ENCODE measurements at regions not wholly inside any gene's neighbourhood (a gene's known extent, or its start where the extent isn't known, plus 50 kb on each side); places are given as distances from the start of the nearest gene placed in this dataset.
A peak's percentile ranks its signal among the peaks of the same experiment; 100 is the strongest.

- no peak for DNase-seq (ENCODE audit: low spot score in 2 of 2)
- H3K4me3 ChIP-seq (ENCODE audit: low read depth, poor library complexity, severe bottlenecking): no peak overlapping the region
- WGBS, 2 donors: 87 to 95% methylated on average over 4 of the region's 4 CpGs
- TF ChIP-seq POLR2A (IDR thresholded peaks at IDR 0.05) (no peak), CTCF (IDR thresholded peaks at IDR 0.05) (no peak)
- intact Hi-C loops (cut with DNase I; ENCODE audit: low total_unique reads): no loop called here
Measured at GRCh38 chr5:2936413-2936812, 184.9 kb upstream of the IRX2 start.

DNA sequence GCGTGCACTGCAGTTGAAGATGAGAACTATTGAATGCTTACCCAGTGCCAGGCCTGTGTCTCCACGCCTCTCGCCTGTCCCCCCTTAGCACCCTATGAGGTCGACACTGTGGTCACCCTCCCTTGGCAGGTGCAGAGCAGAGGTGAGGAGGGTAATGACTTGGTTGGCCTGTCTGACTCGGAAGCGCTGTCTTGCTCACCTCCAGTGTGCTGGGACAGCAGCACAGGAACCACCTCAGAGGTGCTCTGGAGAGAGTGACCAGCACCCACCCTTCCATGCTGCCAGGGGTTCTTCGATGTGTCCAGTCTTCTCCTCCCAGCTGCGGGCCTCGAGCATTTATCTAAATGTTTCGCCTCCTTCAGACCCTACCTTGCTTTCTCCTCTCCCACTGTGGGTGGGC lies 178.3 kb upstream of the IRX2 start:
- intact Hi-C loops (cut with DNase I; ENCODE audit: low total_unique reads): no loop called here
- TF ChIP-seq CTCF (IDR thresholded peaks at IDR 0.05): no peak
- no peak for TF ChIP-seq POLR2A (IDR thresholded peaks at IDR 0.05)
- H3K4me3 ChIP-seq (ENCODE audit: low read depth, poor library complexity, severe bottlenecking): no peak overlapping the region
- WGBS, 2 donors: 88 to 89% methylated on average over 10 of the region's 10 CpGs
- no peak for DNase-seq (ENCODE audit: low spot score in 2 of 2)

DNA sequence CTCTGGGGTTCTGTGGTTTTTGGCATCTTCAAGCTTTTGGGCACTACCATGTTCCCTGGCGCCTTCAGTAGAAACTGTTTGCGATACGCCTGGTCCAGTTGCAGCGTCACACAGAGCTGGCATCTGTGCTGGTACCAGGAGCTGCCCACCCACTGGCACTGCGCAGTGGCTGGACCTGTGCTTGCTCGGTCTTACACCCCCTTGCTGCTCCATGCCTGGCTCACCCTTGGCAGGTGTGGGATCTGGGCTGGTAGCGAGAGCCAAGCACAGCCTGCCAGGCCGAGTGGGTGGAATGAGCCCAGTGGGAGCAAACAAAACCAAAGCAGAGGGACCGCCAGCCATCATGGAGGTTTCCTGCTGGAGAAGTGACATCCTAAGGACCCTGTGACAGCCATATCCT lies 170.2 kb upstream of the IRX2 start:
- no peak overlapping the region for H3K4me3 ChIP-seq (ENCODE audit: low read depth, poor library complexity, severe bottlenecking)
- intact Hi-C loops (cut with DNase I; ENCODE audit: low total_unique reads): no loop called here
- TF ChIP-seq POLR2A (IDR thresholded peaks at IDR 0.05) (no peak), CTCF (IDR thresholded peaks at IDR 0.05) (no peak)
- 92 to 97% methylated on average over 9 of the region's 9 CpGs for WGBS, 2 donors
- DNase-seq (ENCODE audit: low spot score in 2 of 2): peak in 1 of 2 donors; percentile 81

GRCh38 chr5:2921176-2921575 lies 169.7 kb upstream of the IRX2 start:
- peak in 1 of 2 donors; percentile 68 for DNase-seq (ENCODE audit: low spot score in 2 of 2)
- 84 to 88% methylated on average over 4 to 5 of the region's 5 CpGs for WGBS, 2 donors
- TF ChIP-seq POLR2A (IDR thresholded peaks at IDR 0.05): no peak
- TF ChIP-seq CTCF (IDR thresholded peaks at IDR 0.05): no peak
- intact Hi-C loops (cut with DNase I; ENCODE audit: low total_unique reads): no loop called here
- no peak overlapping the region for H3K4me3 ChIP-seq (ENCODE audit: low read depth, poor library complexity, severe bottlenecking)

DNA sequence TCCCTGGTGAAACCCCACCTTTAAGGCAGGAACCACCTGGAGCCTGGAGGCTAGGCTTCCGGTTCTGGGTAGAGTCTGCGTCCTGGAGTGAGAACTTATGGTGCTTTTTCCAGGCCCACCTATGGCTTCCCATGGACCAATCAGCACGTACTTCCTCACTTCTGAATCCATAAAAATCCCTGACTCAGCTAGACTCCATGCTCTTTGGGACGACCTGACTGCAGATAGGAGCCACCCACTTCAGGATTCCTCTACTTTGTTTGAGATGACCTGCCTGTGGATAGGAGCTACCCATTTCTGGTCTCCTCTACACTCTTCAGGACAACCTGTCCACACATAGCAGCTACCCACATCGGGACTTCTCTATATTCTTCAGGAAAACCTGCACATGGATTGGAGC lies 168.8 kb upstream of the IRX2 start:
- 90 to 91% methylated on average over 5 of the region's 5 CpGs for WGBS, 2 donors
- TF ChIP-seq CTCF (IDR thresholded peaks at IDR 0.05) (no peak), POLR2A (IDR thresholded peaks at IDR 0.05) (no peak)
- DNase-seq (ENCODE audit: low spot score in 2 of 2): peak in 1 of 2 donors; percentile 52
- intact Hi-C loops (cut with DNase I; ENCODE audit: low total_unique reads): no loop called here
- H3K4me3 ChIP-seq (ENCODE audit: low read depth, poor library complexity, severe bottlenecking): no peak overlapping the region

DNA sequence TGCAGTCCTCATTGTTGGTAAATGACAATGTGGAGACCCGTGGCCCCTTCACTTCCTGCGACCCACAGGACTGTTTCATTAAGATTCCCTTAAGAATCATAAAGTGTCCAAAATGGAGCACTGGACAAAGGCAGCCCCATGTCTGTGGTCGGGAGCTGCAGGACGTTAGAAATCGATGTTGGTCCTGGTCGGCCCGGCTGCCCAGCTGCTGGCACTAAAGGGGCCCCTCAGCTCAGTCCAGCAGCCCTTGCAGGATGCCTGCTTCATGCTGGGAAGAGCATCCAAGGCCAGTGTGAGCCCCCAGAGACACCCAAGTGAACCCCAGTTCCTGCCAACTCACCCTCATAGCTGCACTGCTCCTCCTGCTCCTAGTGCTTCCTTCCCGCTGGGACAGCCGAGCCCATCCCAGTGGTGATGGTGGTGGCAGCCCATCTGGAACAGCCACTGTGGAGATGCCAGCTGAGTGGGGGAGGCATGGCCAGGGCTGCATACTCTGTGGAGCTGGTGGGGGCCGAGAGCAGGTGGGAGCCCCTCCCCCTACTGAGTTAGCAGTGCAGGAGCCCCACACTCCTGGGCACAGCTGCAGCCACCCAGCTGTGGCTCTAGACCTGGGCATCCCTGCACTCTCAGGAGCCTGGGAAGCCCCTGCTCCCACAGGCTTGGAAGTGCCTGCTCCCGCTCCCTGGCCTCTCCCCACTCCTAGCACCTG lies 168.0 kb upstream of the IRX2 start:
- intact Hi-C loops (cut with DNase I; ENCODE audit: low total_unique reads): no loop called here
- WGBS, 2 donors: 90% methylated on average over 10 to 11 of the region's 11 CpGs
- TF ChIP-seq CTCF (IDR thresholded peaks at IDR 0.05): no peak
- no peak for TF ChIP-seq POLR2A (IDR thresholded peaks at IDR 0.05)
- no peak overlapping the region for H3K4me3 ChIP-seq (ENCODE audit: low read depth, poor library complexity, severe bottlenecking)
- DNase-seq (ENCODE audit: low spot score in 2 of 2): peak in 1 of 2 donors; percentile 78

All from lower leg skin (tissue), 4 donors.